Activated T-helper 1 cell treated with anti-CD3 and anti-CD28 coated beads, Interleukin-12 subunit alpha, Interleukin-12 subunit beta, Interleukin-2, Interleukin-4 antibody, amounts not matched to agents 30 ng/mL and 10 ng/mL and 1 ng/mL, durations not matched to agents 14 hours and 24 hours and 36 hours (primary cell): ENCODE measurements at regions not wholly inside any gene's neighbourhood (a gene's known extent, or its start where the extent isn't known, plus 50 kb on each side); places are given as distances from the start of the nearest gene placed in this dataset.

Experiments
- DNase-seq: peaks from one replicate; pipeline ENCODE4 v3.0.0; 2021; ENCODE audit warnings: low spot score
- H3K27ac Mint-ChIP-seq: one replicate; pipeline ENCODE4 v1.8.0; 2021; ENCODE audit warnings: mild to moderate bottlenecking, mixed read lengths
- H3K27me3 Mint-ChIP-seq: one replicate; pipeline ENCODE4 v1.8.0; 2022; ENCODE audit warnings: mild to moderate bottlenecking, moderate library complexity, mixed read lengths; ENCODE audit not compliant: insufficient read depth
- H3K36me3 Mint-ChIP-seq: one replicate; pipeline ENCODE4 v1.8.0; 2021; ENCODE audit warnings: low read depth, mixed read lengths
- H3K4me1 Mint-ChIP-seq: one replicate; pipeline ENCODE4 v1.8.0; 2021; ENCODE audit warnings: low read depth, mixed read lengths
- H3K4me3 Mint-ChIP-seq: one replicate; pipeline ENCODE4 v1.8.0; 2021; ENCODE audit warnings: mild to moderate bottlenecking, moderate library complexity, mixed read lengths
- H3K9me3 Mint-ChIP-seq: one replicate; pipeline ENCODE4 v1.8.0; 2021; ENCODE audit warnings: mixed read lengths
- intact Hi-C: fragments of 100-400 bp; cut with micrococcal nuclease; formaldehyde crosslinking; loops from one replicate; pipeline ENCODE4 v1.15.1; 2024

DNA sequence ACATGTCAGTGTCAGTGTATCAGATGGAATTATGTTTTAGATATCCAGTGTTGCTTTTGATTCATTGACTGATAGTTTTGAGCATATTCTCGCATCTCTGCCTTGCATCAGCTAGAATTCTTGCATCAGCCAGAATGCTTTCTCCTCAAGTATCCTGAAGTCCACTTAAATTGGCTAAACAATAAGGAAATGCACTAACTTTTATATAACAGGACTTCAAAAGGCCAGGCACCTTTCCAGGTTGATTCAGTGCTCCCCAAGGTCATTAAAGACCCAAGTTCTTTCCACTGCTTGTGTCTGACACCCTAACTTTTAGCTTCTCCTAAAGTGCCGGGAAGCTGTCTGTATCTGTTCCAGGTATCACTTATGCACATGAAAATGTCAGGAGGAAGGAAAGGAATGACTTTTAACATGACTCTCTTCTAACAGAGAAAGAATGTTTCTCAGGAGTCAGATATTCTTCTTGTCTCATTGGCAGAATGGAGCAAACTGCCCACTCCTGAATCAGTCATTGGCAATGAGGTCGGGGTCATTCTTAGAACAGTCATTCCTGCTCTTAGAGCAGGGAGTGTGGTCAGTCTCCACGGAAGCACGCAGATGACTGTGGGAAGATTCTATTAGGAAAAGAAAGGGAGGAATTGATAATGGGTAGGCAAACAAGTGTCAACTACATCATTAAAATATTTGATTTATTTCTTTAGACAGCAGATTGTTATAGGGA, 92.9 kb upstream of the TLL1 start:
- DNase-seq: no peak
- Mint-ChIP-seq H3K36me3 (no peaks in the 10 kb centered on the region), H3K4me1 (no peaks in the 10 kb centered on the region), H3K27ac (no peak overlapping the region), H3K27me3 (no peaks in the 10 kb centered on the region), H3K9me3 (no peaks in the 10 kb centered on the region), H3K4me3 (no peak overlapping the region)
- intact Hi-C loops: no loop called here

DNA sequence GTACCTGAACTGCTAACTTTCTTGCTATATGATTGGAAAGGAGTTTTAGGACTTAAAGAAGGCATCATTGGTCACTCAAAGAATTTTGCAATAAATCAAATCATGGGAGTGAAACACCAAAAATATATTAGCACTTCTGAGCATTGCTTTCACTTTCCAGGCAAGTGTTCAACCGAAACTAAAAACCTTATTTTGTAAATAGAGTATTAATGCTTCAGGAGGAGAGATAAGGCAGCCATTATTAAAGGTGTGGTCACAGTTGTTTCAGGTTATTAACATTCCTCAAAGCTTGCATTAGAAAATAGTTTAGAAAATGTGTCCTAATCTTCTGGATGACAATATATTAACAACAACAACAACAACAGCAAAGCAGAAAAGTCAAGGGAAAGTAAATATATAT, 92.3 kb upstream of the TLL1 start:
- Mint-ChIP-seq H3K4me1 (no peaks in the 10 kb centered on the region), H3K9me3 (no peaks in the 10 kb centered on the region)
- intact Hi-C loops: no loop called here

DNA sequence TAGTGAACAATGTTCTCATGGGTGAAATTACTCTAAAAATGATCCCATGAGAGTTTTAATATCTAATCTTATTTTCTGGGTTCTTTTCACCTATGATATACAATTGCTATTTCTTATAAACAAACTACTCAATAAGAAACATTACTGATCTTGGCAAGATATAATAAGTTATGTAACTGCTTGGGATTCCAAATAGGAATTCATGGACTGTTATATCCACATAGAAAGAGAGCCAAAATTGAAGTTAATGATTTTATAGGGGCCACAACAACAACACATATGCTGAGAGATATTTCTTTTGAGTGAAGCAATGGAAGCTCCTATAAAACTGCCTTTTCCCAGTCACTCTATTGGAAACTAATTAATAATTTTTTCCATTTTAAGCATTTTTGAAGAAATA, 90.4 kb upstream of the TLL1 start:
- intact Hi-C loops: no loop called here
- DNase-seq: no peak
- no peaks in the 10 kb centered on the region for H3K4me1 Mint-ChIP-seq
- H3K36me3 Mint-ChIP-seq: no peaks in the 10 kb centered on the region
- H3K9me3 Mint-ChIP-seq: no peaks in the 10 kb centered on the region
- H3K27ac Mint-ChIP-seq: no peak overlapping the region
- no peak overlapping the region for H3K4me3 Mint-ChIP-seq
- H3K27me3 Mint-ChIP-seq: no peaks in the 10 kb centered on the region

More for the DNA sequence above, 92.3 kb upstream of the TLL1 start:
- Mint-ChIP-seq H3K27me3 (no peaks in the 10 kb centered on the region), H3K27ac (no peak overlapping the region), H3K36me3 (no peaks in the 10 kb centered on the region), H3K4me3 (no peak overlapping the region)
- no peak for DNase-seq

DNA sequence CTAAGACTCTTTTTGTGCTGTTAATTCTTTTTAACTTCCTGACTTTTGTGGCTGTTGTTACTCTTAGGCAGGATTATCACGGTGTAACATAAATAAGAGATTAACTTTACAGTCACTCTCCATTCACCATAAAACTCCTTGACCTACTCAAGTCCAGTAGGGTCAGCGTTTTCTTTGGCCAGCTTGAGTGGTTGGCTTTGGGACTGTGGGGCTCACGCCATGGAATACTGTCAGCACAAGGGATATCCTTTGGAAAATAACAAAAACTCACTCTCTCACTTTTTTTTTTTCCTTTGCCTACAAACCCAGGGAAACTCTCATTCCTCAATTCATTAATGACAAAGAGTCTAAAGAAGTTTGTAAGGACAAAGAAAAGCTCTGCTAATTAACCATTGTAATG, 89.4 kb upstream of the TLL1 start:
- DNase-seq: no peak
- Mint-ChIP-seq H3K27me3 (no peaks in the 10 kb centered on the region), H3K4me3 (no peak overlapping the region), H3K9me3 (no peaks in the 10 kb centered on the region), H3K36me3 (no peaks in the 10 kb centered on the region), H3K27ac (no peak overlapping the region), H3K4me1 (no peaks in the 10 kb centered on the region)
- intact Hi-C loops: no loop called here

DNA sequence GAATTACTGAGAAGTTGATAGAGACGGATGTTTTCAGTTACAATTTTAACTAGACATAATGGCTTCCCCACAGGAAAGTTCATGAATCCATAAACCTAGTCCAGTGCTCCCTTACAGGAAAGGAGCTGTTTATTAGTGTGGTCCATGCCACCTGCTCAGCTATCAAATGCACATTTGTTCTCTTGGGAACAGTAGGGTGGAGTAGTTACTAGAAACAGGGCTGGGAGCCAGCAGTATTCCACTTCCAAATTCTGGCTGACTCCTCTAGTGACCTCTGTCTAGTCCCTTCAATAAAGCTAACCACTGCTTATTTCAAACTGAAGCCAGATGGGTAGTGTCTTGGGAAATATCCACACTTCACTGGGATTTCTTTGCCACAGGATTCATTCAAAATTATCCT, 88.4 kb upstream of the TLL1 start:
- H3K4me3 Mint-ChIP-seq: no peak overlapping the region
- no peaks in the 10 kb centered on the region for H3K9me3 Mint-ChIP-seq
- no peak overlapping the region for H3K27ac Mint-ChIP-seq
- H3K27me3 Mint-ChIP-seq: no peaks in the 10 kb centered on the region
- intact Hi-C loops: no loop called here
- no peaks in the 10 kb centered on the region for H3K4me1 Mint-ChIP-seq
- no peak for DNase-seq
- H3K36me3 Mint-ChIP-seq: no peaks in the 10 kb centered on the region

DNA sequence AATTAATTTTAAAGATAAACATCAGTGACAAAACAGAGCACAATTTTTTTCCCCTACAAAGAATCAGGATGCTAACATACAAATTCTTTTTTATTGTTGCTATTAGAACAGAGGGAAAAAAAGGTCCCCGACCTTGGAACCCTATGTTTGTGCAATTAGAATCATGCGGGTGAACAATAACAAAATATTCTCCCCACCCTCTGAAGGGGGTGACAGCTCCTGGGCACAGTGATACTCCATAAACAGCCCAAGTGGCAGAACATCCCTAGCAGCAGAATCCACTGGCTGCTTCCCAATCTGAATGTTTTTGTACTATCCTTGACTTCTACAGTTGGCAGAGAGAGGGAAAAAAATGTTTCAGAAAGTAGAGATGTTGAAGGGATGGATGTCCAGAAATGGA, 87.7 kb upstream of the TLL1 start:
- H3K4me3 Mint-ChIP-seq: no peak overlapping the region
- no peaks in the 10 kb centered on the region for H3K36me3 Mint-ChIP-seq
- H3K27me3 Mint-ChIP-seq: no peaks in the 10 kb centered on the region
- H3K9me3 Mint-ChIP-seq: no peaks in the 10 kb centered on the region
- no peak for DNase-seq
- H3K4me1 Mint-ChIP-seq: no peaks in the 10 kb centered on the region
- intact Hi-C loops: no loop called here
- H3K27ac Mint-ChIP-seq: no peak overlapping the region

DNA sequence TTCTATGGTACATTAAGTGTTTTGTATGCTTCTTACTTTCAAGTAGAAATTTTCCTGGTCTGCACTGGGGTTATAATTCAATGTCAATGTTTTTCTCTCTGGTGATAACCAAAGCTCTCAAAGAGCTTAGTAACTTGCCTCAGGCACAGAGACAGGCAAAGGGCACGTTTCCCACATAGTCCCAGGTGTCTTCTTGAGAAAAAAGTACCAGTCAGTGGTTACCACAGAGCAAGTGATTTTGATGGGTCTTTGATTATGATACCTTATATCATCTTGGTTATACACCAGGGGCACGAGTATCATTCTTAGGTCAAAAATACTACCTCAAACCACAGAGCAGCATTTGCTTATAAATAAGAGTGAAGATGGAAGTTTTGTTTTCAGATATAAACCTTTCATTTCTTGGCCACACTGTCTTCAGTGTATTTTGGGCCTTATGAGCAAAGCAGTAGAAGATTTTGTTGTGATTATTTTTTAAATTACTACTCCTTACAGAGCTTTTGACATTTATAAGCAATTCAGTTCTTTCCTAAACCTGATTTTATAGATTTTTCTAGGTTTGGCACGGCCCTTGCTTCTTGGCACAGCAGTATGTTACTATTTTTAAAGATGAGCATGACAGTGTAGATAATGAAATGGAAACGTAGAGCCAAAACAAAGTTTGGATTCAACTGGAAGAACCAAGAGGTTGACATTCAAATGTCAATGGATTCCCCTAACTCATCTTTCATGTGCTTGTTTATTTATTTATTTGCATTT, 85.3 kb upstream of the TLL1 start:
- Mint-ChIP-seq H3K4me3 (no peak overlapping the region), H3K9me3 (no peaks in the 10 kb centered on the region), H3K27me3 (no peaks in the 10 kb centered on the region), H3K36me3 (no peaks in the 10 kb centered on the region), H3K4me1 (no peaks in the 10 kb centered on the region), H3K27ac (no peak overlapping the region)
- DNase-seq: no peak
- intact Hi-C loops: no loop called here

DNA sequence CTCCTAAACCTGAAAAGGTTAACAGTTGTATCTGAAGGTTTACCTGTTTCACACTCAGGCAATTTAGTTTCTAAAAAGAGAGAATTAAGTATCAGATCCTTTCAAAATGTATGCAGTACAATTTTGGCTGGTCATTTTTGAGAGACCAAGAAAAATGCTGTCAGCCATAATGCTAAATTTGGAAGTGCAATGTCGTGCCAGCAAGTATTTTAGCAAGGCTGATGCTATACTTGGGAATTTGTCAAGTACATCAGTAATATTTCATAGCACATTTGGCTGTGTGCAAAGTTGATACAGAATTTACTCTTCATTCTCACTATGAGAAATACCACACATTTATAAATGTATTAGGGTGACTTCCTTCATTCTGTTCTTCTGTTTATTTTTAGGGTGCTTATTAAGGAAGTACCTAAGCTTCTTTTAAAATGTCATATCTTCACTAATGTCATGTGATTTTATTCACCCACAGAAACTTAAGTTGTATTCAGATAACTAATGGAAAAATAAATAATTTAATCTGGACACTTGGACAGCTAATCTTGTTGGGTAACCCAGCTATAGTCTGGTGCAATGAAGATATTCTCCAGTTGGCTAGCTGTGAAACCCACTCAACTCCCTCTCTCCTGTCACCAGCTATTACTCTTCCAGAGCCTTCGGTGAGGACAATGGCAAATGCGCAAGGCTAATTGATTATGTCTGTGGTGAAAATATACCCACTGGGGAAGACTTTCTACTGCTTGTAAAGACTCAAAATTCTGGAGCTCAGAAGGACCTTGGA, 84.2 kb upstream of the TLL1 start:
- intact Hi-C loops: no loop called here
- H3K4me3 Mint-ChIP-seq: no peak overlapping the region
- H3K27me3 Mint-ChIP-seq: no peaks in the 10 kb centered on the region
- no peak for DNase-seq
- H3K36me3 Mint-ChIP-seq: no peaks in the 10 kb centered on the region
- no peaks in the 10 kb centered on the region for H3K4me1 Mint-ChIP-seq
- H3K27ac Mint-ChIP-seq: no peak overlapping the region
- no peaks in the 10 kb centered on the region for H3K9me3 Mint-ChIP-seq

DNA sequence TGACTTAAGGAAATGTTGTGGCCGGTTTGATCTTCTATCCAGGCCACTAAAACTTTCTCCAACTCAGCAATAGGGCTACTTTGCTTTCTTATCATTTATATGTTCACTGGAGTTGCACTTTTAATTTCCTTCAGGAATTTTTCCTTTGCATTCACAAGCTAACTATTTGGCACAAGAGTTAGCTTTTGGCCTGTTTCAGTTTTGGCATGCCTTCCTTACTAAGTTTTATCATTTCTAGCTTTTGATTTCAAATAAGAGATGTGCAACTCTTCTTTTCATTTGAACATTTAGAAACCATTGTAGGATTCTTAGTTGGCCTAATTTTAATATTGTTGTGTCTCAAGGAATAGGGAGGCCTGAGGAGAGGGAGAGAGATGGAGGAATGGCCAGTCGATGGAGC, 79.8 kb upstream of the TLL1 start:
- intact Hi-C loops: no loop called here
- Mint-ChIP-seq H3K4me3 (no peak overlapping the region), H3K27me3 (no peaks in the 10 kb centered on the region), H3K9me3 (no peaks in the 10 kb centered on the region), H3K4me1 (no peaks in the 10 kb centered on the region), H3K27ac (no peak overlapping the region), H3K36me3 (no peaks in the 10 kb centered on the region)
- DNase-seq: no peak

DNA sequence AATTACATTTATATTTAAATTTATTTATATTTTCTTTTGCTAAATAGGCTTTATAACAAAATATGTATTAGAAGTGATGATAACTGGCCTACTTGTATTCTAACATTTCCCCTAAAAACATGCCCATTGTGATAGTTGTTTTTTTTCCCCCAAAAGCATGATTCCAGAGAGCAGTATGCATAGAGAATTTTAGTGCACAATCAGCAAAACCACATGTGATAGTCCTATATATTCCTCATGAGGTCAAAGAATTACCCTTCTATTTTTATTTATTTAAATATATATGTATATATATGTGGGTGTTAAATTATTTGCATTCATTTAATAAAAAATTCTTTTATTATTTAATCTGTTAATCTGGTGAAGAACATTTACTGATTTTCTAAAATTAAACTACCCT, 78.2 kb upstream of the TLL1 start:
- DNase-seq: no peak
- Mint-ChIP-seq H3K4me3 (no peak overlapping the region), H3K27me3 (no peaks in the 10 kb centered on the region), H3K4me1 (no peaks in the 10 kb centered on the region), H3K9me3 (no peaks in the 10 kb centered on the region), H3K36me3 (no peaks in the 10 kb centered on the region), H3K27ac (no peak overlapping the region)
- intact Hi-C loops: no loop called here

DNA sequence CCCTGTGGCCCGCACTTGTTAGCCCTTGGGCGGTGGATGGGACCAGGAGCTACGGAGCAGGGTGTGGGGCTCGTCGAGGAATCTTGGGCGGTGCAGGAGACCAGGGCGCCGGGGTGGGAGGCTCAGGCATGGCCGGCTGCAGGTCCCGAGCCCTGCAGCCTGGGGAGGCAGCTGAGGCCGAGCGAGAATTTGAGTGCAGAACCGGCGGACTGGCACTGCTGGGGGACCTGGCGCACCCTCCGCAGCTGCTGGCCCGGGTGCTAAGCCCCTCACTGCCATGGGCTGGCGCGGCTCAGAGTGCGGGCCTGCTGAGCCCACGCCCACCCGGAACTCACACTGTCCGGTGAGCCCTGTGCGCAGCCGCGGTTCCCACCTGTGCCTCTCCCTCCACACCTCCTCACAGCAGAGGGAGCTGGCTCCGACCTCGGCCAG, 73.6 kb upstream of the TLL1 start:
- Mint-ChIP-seq H3K27ac (no peak overlapping the region), H3K4me1 (no peaks in the 10 kb centered on the region), H3K4me3 (no peak overlapping the region), H3K27me3 (no peaks in the 10 kb centered on the region), H3K9me3 (no peaks in the 10 kb centered on the region), H3K36me3 (no peaks in the 10 kb centered on the region)
- intact Hi-C loops: no loop called here
- no peak for DNase-seq

DNA sequence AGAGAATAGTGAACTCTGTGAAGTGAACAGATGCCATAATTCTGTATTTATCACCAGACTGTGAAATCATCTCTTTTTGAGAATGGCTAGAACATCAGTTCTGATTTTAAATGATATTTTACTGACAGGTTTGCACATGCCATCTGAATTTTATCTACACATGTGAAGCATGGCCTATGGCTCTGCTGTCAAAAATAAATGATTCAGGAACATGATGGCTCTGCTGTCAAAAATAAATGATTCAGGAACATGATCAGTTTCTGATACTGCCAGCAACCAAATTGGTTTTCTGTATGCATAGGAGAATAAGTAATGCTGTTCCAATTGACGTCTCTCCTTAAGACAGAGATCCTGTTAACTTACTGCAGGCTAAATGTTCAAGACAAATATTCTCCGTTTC, 70.6 kb upstream of the TLL1 start:
- H3K36me3 Mint-ChIP-seq: no peaks in the 10 kb centered on the region
- no peaks in the 10 kb centered on the region for H3K9me3 Mint-ChIP-seq
- intact Hi-C loops: no loop called here
- no peak overlapping the region for H3K27ac Mint-ChIP-seq
- no peak for DNase-seq
- H3K4me3 Mint-ChIP-seq: no peak overlapping the region
- no peaks in the 10 kb centered on the region for H3K4me1 Mint-ChIP-seq
- no peaks in the 10 kb centered on the region for H3K27me3 Mint-ChIP-seq

DNA sequence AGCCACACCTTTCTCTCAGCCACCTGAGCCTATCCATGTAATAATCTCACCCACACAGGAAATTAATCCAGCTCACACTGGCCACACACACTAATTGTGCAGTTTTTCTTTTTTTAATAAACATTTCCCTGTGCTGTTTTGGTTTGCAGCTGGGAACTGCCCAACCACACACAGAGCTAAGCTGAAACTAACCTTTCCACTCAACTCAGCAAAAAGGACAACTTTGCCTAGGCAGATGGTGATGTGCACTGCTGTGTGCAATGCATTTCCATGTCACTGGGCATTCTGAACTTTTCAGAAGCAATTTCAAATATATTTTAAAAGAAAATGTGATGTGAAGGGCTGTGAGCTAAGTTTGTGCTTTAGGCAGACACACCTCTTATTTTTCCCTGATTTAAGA, 70.0 kb upstream of the TLL1 start:
- H3K36me3 Mint-ChIP-seq: no peaks in the 10 kb centered on the region
- no peaks in the 10 kb centered on the region for H3K9me3 Mint-ChIP-seq
- DNase-seq: no peak
- H3K4me1 Mint-ChIP-seq: no peaks in the 10 kb centered on the region
- intact Hi-C loops: no loop called here
- H3K27ac Mint-ChIP-seq: no peak overlapping the region
- no peak overlapping the region for H3K4me3 Mint-ChIP-seq
- H3K27me3 Mint-ChIP-seq: no peaks in the 10 kb centered on the region
